DMS 273 (cell line): ENCODE measurements at regions not wholly inside any gene's neighbourhood (a gene's known extent, or its start where the extent isn't known, plus 50 kb on each side); places are given as distances from the start of the nearest gene placed in this dataset.
A peak's percentile ranks its signal among the peaks of the same experiment; 100 is the strongest.

Experiments
- DNase-seq: peaks from one replicate; lab custom pipeline; 2025; ENCODE audit not compliant: unreplicated experiment; lab: John Stamatoyannopoulos, UW

GRCh38 chr18:45413180-45413836, 202.0 kb upstream of the SLC14A2 start:
- no peak for DNase-seq

- DNase-seq = no peak
These were observed 199.7 kb upstream of the SLC14A2 start for GRCh38 chr18:45415614-45416013.

- peak; percentile 47 for DNase-seq
These were observed 199.1 kb upstream of the SLC14A2 start for GRCh38 chr18:45416168-45416567.

GRCh38 chr18:45417392-45417791, 197.9 kb upstream of the SLC14A2 start:
- no peak for DNase-seq

GRCh38 chr18:45423659-45424058, 191.6 kb upstream of the SLC14A2 start:
- no peak for DNase-seq

- no peak for DNase-seq
These were observed 185.2 kb upstream of the SLC14A2 start for GRCh38 chr18:45430041-45430440.

- DNase-seq = no peak
These were observed 179.5 kb upstream of the SLC14A2 start for GRCh38 chr18:45435810-45436209.

- no peak for DNase-seq
These were observed 177.9 kb upstream of the SLC14A2 start for GRCh38 chr18:45437366-45437765.

- DNase-seq = no peak
These were observed 175.2 kb upstream of the SLC14A2 start for GRCh38 chr18:45439851-45440645.

- DNase-seq = peak; percentile 25
These were observed 174.0 kb upstream of the SLC14A2 start for GRCh38 chr18:45441110-45441847.

- no peak for DNase-seq
These were observed 171.2 kb upstream of the SLC14A2 start for GRCh38 chr18:45444040-45444439.

- DNase-seq = no peak
These were observed 167.7 kb upstream of the SLC14A2 start for GRCh38 chr18:45447355-45448265.

GRCh38 chr18:45448871-45449270, 166.4 kb upstream of the SLC14A2 start:
- no peak for DNase-seq

- DNase-seq = peak; percentile 56
These were observed 165.7 kb upstream of the SLC14A2 start for GRCh38 chr18:45449418-45450227.

- DNase-seq = peak; percentile 31
These were observed 158.9 kb upstream of the SLC14A2 start for GRCh38 chr18:45456090-45457021.

GRCh38 chr18:45458033-45458432, 157.2 kb upstream of the SLC14A2 start:
- no peak for DNase-seq

GRCh38 chr18:45462179-45462578, 153.1 kb upstream of the SLC14A2 start:
- DNase-seq = no peak

- no peak for DNase-seq
These were observed 151.8 kb upstream of the SLC14A2 start for GRCh38 chr18:45463451-45463850.

GRCh38 chr18:45464619-45465018, 150.7 kb upstream of the SLC14A2 start:
- DNase-seq = peak; percentile 74
